GM21423 (cell line): ENCODE measurements at regions not wholly inside any gene's neighbourhood (a gene's known extent, or its start where the extent isn't known, plus 50 kb on each side); places are given as distances from the start of the nearest gene placed in this dataset.

ENCODE experiments used
- ATAC-seq: cut with Tn5 transposase; IDR thresholded peaks from one replicate; pipeline ENCODE4 v1.9.1; 2021; ENCODE audit warnings: mild to moderate bottlenecking, moderate library complexity; ENCODE audit not compliant: unreplicated experiment

- no peak for ATAC-seq
These were observed 176.8 kb downstream of the HHIPL2 start for GRCh38 chr1:222370913-222371675.

GRCh38 chr1:222370081-222370912 lies 177.6 kb downstream of the HHIPL2 start:
- no peak for ATAC-seq

GRCh38 chr1:222369148-222369547 lies 178.8 kb downstream of the HHIPL2 start:
- no peak for ATAC-seq

- ATAC-seq: no peak
These were observed 189.8 kb downstream of the HHIPL2 start for GRCh38 chr1:222358100-222358499.

GRCh38 chr1:222357252-222357651 lies 190.7 kb downstream of the HHIPL2 start:
- no peak for ATAC-seq

GRCh38 chr1:222347627-222348026 lies 200.3 kb downstream of the HHIPL2 start:
- no peak for ATAC-seq

- ATAC-seq: no peak
These were observed 200.9 kb downstream of the HHIPL2 start for GRCh38 chr1:222346955-222347354.

GRCh38 chr1:222339376-222339947 lies 208.4 kb downstream of the HHIPL2 start:
- ATAC-seq: no peak

- no peak for ATAC-seq
These were observed 212.3 kb downstream of the HHIPL2 start for GRCh38 chr1:222335586-222335985.

- ATAC-seq: no peak
These were observed 213.8 kb downstream of the HHIPL2 start for GRCh38 chr1:222334026-222334680.

- ATAC-seq: no peak
These were observed 216.1 kb downstream of the HHIPL2 start for GRCh38 chr1:222331765-222332164.

- no peak for ATAC-seq
These were observed 216.6 kb downstream of the HHIPL2 start for GRCh38 chr1:222331340-222331739.

- ATAC-seq: no peak
These were observed 218.3 kb downstream of the HHIPL2 start for GRCh38 chr1:222329493-222330045.

- no peak for ATAC-seq
These were observed 221.2 kb downstream of the HHIPL2 start for GRCh38 chr1:222326710-222327036.

GRCh38 chr1:222326006-222326709 lies 221.7 kb downstream of the HHIPL2 start:
- ATAC-seq: no peak

GRCh38 chr1:222325506-222325905 lies 222.4 kb downstream of the HHIPL2 start:
- no peak for ATAC-seq

GRCh38 chr1:222314839-222315238 lies 233.1 kb downstream of the HHIPL2 start:
- ATAC-seq: no peak

GRCh38 chr1:222310836-222311235 lies 237.1 kb downstream of the HHIPL2 start:
- peak; percentile 74 for ATAC-seq

GRCh38 chr1:222307621-222308020 lies 240.3 kb downstream of the HHIPL2 start:
- ATAC-seq: no peak

- no peak for ATAC-seq
These were observed 241.4 kb downstream of the HHIPL2 start for GRCh38 chr1:222306512-222306911.
